HG03521 (cell line): ENCODE measurements at regions not wholly inside any gene's neighbourhood (a gene's known extent, or its start where the extent isn't known, plus 50 kb on each side); places are given as distances from the start of the nearest gene placed in this dataset.

Source experiments
- ATAC-seq: cut with Tn5 transposase; IDR thresholded peaks from one replicate; pipeline ENCODE4 v1.9.1; 2021; ENCODE audit warnings: mild to moderate bottlenecking, moderate library complexity; ENCODE audit not compliant: unreplicated experiment

GRCh38 chr9:108724122-108724521, 131.7 kb downstream of the ACTL7B start:
- ATAC-seq, result no peak

- ATAC-seq, result no peak
These were observed 133.4 kb downstream of the ACTL7B start for GRCh38 chr9:108722396-108722795.

GRCh38 chr9:108720191-108720642, 135.6 kb downstream of the ACTL7B start:
- ATAC-seq, result no peak

- ATAC-seq, result no peak
These were observed 145.4 kb downstream of the ACTL7B start for GRCh38 chr9:108710424-108710823.

- no peak for ATAC-seq
These were observed 145.8 kb downstream of the ACTL7B start for GRCh38 chr9:108709997-108710396.

- ATAC-seq, result no peak
These were observed 146.7 kb downstream of the ACTL7B start for GRCh38 chr9:108709126-108709525.

- no peak for ATAC-seq
These were observed 147.3 kb downstream of the ACTL7B start for GRCh38 chr9:108708448-108708847.

GRCh38 chr9:108707120-108707519, 148.7 kb downstream of the ACTL7B start:
- no peak for ATAC-seq

- no peak for ATAC-seq
These were observed 151.5 kb downstream of the ACTL7B start for GRCh38 chr9:108704156-108704852.

GRCh38 chr9:108703429-108703828, 152.4 kb downstream of the ACTL7B start:
- ATAC-seq, result no peak

GRCh38 chr9:108702681-108703080, 153.1 kb downstream of the ACTL7B start:
- ATAC-seq, result no peak

- no peak for ATAC-seq
These were observed 157.0 kb downstream of the ACTL7B start for GRCh38 chr9:108698801-108699200.

- no peak for ATAC-seq
These were observed 157.6 kb downstream of the ACTL7B start for GRCh38 chr9:108698231-108698630.

- ATAC-seq, result no peak
These were observed 159.6 kb downstream of the ACTL7B start for GRCh38 chr9:108696156-108696555.

- no peak for ATAC-seq
These were observed 161.6 kb downstream of the ACTL7B start for GRCh38 chr9:108694170-108694569.

- no peak for ATAC-seq
These were observed 164.2 kb downstream of the ACTL7B start for GRCh38 chr9:108691614-108692013.

GRCh38 chr9:108688676-108689075, 167.1 kb downstream of the ACTL7B start:
- no peak for ATAC-seq

GRCh38 chr9:108688051-108688450, 167.7 kb downstream of the ACTL7B start:
- no peak for ATAC-seq

GRCh38 chr9:108687006-108687987, 168.5 kb downstream of the ACTL7B start:
- ATAC-seq, result no peak

- no peak for ATAC-seq
These were observed 171.3 kb downstream of the ACTL7B start for GRCh38 chr9:108684288-108685025.

- ATAC-seq, result no peak
These were observed 172.5 kb downstream of the ACTL7B start for GRCh38 chr9:108683245-108683644.
